WTC11 (cell line): ENCODE measurements at regions not wholly inside any gene's neighbourhood (a gene's known extent, or its start where the extent isn't known, plus 50 kb on each side); places are given as distances from the start of the nearest gene placed in this dataset.

ENCODE experiments used
- ATAC-seq: fragments of 200-7000 bp; cut with Tn5 transposase; 2 replicates; pipeline ENCODE4 v1.10.0; 2021; ENCODE audit warnings: mild to moderate bottlenecking, moderate library complexity
- CTCF ChIA-PET: fragments of 300-600 bp; sonication (Branson Sonifier 250); formaldehyde crosslinking; loops from one replicate; lab custom pipeline; 2021; ENCODE audit warnings: antibody characterized with exemption; lab: Charles Lee
- POLR2A ChIA-PET: fragments of 350-600 bp; sonication (Branson Sonifier 250); formaldehyde crosslinking; loops from one replicate; lab custom pipeline; 2021; ENCODE audit warnings: antibody characterized with exemption; lab: Charles Lee
- DNase-seq: peaks from one replicate; pipeline ENCODE4 v3.0.0; 2021; ENCODE audit warnings: low spot score
- H3K27ac Mint-ChIP-seq: 2 replicates; pipeline ENCODE4 v1.8.0; 2021; ENCODE audit warnings: mixed read lengths
- H3K27me3 Mint-ChIP-seq: 2 replicates; pipeline ENCODE4 v1.8.0; 2021; ENCODE audit warnings: low read depth, mild to moderate bottlenecking, moderate library complexity, mixed read lengths
- H3K36me3 Mint-ChIP-seq: 2 replicates; pipeline ENCODE4 v1.8.0; 2021; ENCODE audit warnings: mixed read lengths
- H3K4me1 Mint-ChIP-seq: 2 replicates; pipeline ENCODE4 v1.8.0; 2022; ENCODE audit warnings: mixed read lengths
- H3K4me3 Mint-ChIP-seq: 2 replicates; pipeline ENCODE4 v1.8.0; 2021; ENCODE audit warnings: mild to moderate bottlenecking, moderate library complexity, mixed read lengths
- H3K9me3 Mint-ChIP-seq: 2 replicates; pipeline ENCODE4 v1.8.0; 2021; ENCODE audit warnings: mixed read lengths
- AR ChIP-seq: fragments of 250-450 bp; sonication (Bioruptor Pico); IDR thresholded peaks from 2 replicates; pipeline ENCODE4 v1.9.0; 2021; ENCODE audit warnings: mild to moderate bottlenecking
- ATF3 ChIP-seq: sonication (generic); formaldehyde crosslinking; conservative IDR thresholded peaks from 2 replicates; pipeline ENCODE4 v1.8.1; 2022; ENCODE audit warnings: mild to moderate bottlenecking, missing genetic modification reagents
- ATF6 ChIP-seq: sonication (generic); formaldehyde crosslinking; IDR thresholded peaks from 2 replicates; pipeline ENCODE4 v1.8.1; 2023; ENCODE audit warnings: mild to moderate bottlenecking, missing genetic modification reagents
- CBFB ChIP-seq: sonication (generic); formaldehyde crosslinking; IDR thresholded peaks from 2 replicates; pipeline ENCODE4 v1.8.1; 2022; ENCODE audit warnings: mild to moderate bottlenecking, low read depth, missing genetic modification reagents
- CDX4 ChIP-seq: fragments of 250-450 bp; sonication (Bioruptor Pico); IDR thresholded peaks from 2 replicates; pipeline ENCODE4 v1.9.0; 2021; ENCODE audit warnings: moderate library complexity, mild to moderate bottlenecking, inconsistent platforms, borderline replicate concordance
- CTCF ChIP-seq: fragments of 200-600 bp; IDR thresholded peaks from 2 replicates; pipeline ENCODE4 v1.8.0; 2022; ENCODE audit warnings: antibody characterized with exemption
- E2F1 ChIP-seq: sonication (generic); formaldehyde crosslinking; IDR thresholded peaks from 2 replicates; pipeline ENCODE4 v1.8.0; 2022; ENCODE audit warnings: mild to moderate bottlenecking, missing genetic modification reagents
- ERG ChIP-seq: fragments of 250-450 bp; sonication (Bioruptor Pico); IDR thresholded peaks from 2 replicates; pipeline ENCODE4 v1.8.0; 2021; ENCODE audit warnings: mild to moderate bottlenecking
- FOXK1 ChIP-seq: sonication (generic); formaldehyde crosslinking; IDR thresholded peaks from 2 replicates; pipeline ENCODE4 v1.8.0; 2022; ENCODE audit warnings: mild to moderate bottlenecking, moderate library complexity, missing genetic modification reagents
- FOXP1 ChIP-seq: sonication (generic); formaldehyde crosslinking; IDR thresholded peaks from 2 replicates; pipeline ENCODE4 v1.8.0; 2022; ENCODE audit warnings: missing genetic modification reagents, mild to moderate bottlenecking, moderate library complexity, borderline replicate concordance
- GTF2I ChIP-seq: fragments of 250-450 bp; sonication (Bioruptor Pico); conservative IDR thresholded peaks from 2 replicates; pipeline ENCODE4 v1.4.0; 2021; ENCODE audit warnings: mild to moderate bottlenecking
- HMGA2 ChIP-seq: fragments of 250-450 bp; sonication (Bioruptor Pico); IDR thresholded peaks from 2 replicates; pipeline ENCODE4 v1.4.0; 2021; ENCODE audit warnings: mild to moderate bottlenecking, moderate library complexity
- PRRX2 ChIP-seq: fragments of 250-450 bp; sonication (Bioruptor Pico); IDR thresholded peaks from 2 replicates; pipeline ENCODE4 v1.8.0; 2021; ENCODE audit warnings: mild to moderate bottlenecking
- TEAD1 ChIP-seq: sonication (generic); formaldehyde crosslinking; IDR thresholded peaks from 2 replicates; pipeline ENCODE4 v1.8.0; 2022; ENCODE audit warnings: mild to moderate bottlenecking, missing genetic modification reagents
- USF1 ChIP-seq: sonication (generic); formaldehyde crosslinking; IDR thresholded peaks from 2 replicates; pipeline ENCODE4 v1.8.0; 2022; ENCODE audit warnings: mild to moderate bottlenecking, missing genetic modification reagents
- ZMAT4 ChIP-seq: fragments of 250-450 bp; sonication (Bioruptor Pico); IDR thresholded peaks from 2 replicates; pipeline ENCODE4 v1.9.0; 2021; ENCODE audit warnings: mild to moderate bottlenecking
- ZNF121 ChIP-seq: sonication (generic); formaldehyde crosslinking; IDR thresholded peaks from 2 replicates; pipeline ENCODE4 v1.8.0; 2023; ENCODE audit warnings: missing genetic modification reagents
- ZNF138 ChIP-seq: sonication (generic); formaldehyde crosslinking; conservative IDR thresholded peaks from 2 replicates; pipeline ENCODE4 v1.8.1; 2022; ENCODE audit warnings: mild to moderate bottlenecking, moderate library complexity, missing genetic modification reagents
- ZNF219 ChIP-seq: sonication (generic); formaldehyde crosslinking; IDR thresholded peaks from 2 replicates; pipeline ENCODE4 v1.8.0; 2023; ENCODE audit warnings: missing genetic modification reagents, mild to moderate bottlenecking, borderline replicate concordance
- ZNF317 ChIP-seq: sonication (generic); formaldehyde crosslinking; IDR thresholded peaks from 2 replicates; pipeline ENCODE4 v1.8.1; 2023; ENCODE audit warnings: low read depth, mild to moderate bottlenecking, moderate library complexity, missing genetic modification reagents, borderline replicate concordance
- ZNF416 ChIP-seq: fragments of 250-450 bp; sonication (Bioruptor Pico); IDR thresholded peaks from 2 replicates; pipeline ENCODE4 v1.9.0; 2021; ENCODE audit warnings: mild to moderate bottlenecking, inconsistent platforms

- DNase-seq (no peak), ATAC-seq (no peak)
- Mint-ChIP-seq H3K4me1 (peaks cover 9% of the 10 kb centered on the region), H3K9me3 (peaks cover 16% of the 10 kb centered on the region), H3K27ac (no peak overlapping the region), H3K4me3 (no peak overlapping the region), H3K27me3 (no peaks in the 10 kb centered on the region; the same call in 1 of the 2 replicates), H3K36me3 (peaks cover under 1% of the 10 kb centered on the region; the same call in 1 of the 2 replicates)
- no peak for TF ChIP-seq ZNF416 (CRISPR knock-in tag)
- no peak for TF ChIP-seq E2F1 (CRISPR knock-in tag)
- TF ChIP-seq ZMAT4 (CRISPR knock-in tag): no peak
- no peak for TF ChIP-seq ATF3 (CRISPR knock-in tag)
- TF ChIP-seq CBFB (CRISPR knock-in tag): no peak
- ChIA-PET POLR2A (no interaction called here), CTCF (no interaction called here)
These were observed 1364.1 kb downstream of the ARAP2 start for GRCh38 chr4:34880246-34880645.

- ChIA-PET CTCF (no interaction called here), POLR2A (no interaction called here)
- no peaks in the 10 kb centered on the region for H3K9me3 Mint-ChIP-seq
- ATAC-seq (no peak), DNase-seq (no peak)
- no peak overlapping the region for H3K27ac Mint-ChIP-seq
- no peaks in the 10 kb centered on the region for H3K4me1 Mint-ChIP-seq
- H3K27me3 Mint-ChIP-seq: no peaks in the 10 kb centered on the region
- H3K4me3 Mint-ChIP-seq: no peak overlapping the region
- TF ChIP-seq ATF6 (CRISPR knock-in tag) (no peak), HMGA2 (CRISPR knock-in tag) (peak; percentile 92)
- H3K36me3 Mint-ChIP-seq: no peaks in the 10 kb centered on the region
These were observed 1352.4 kb downstream of the ARAP2 start for GRCh38 chr4:34891892-34892291.

GRCh38 chr4:34893382-34893781 lies 1350.9 kb downstream of the ARAP2 start:
- Mint-ChIP-seq H3K27me3 (no peaks in the 10 kb centered on the region), H3K9me3 (no peaks in the 10 kb centered on the region), H3K4me1 (no peaks in the 10 kb centered on the region), H3K4me3 (no peak overlapping the region), H3K36me3 (no peaks in the 10 kb centered on the region), H3K27ac (no peak overlapping the region)
- DNase-seq (no peak), ATAC-seq (no peak)
- CTCF ChIA-PET: no interaction called here
- POLR2A ChIA-PET: no interaction called here
- TF ChIP-seq ZNF138 (CRISPR knock-in tag): no peak
- no peak for TF ChIP-seq CDX4 (CRISPR knock-in tag)
- TF ChIP-seq ZMAT4 (CRISPR knock-in tag): no peak
- TF ChIP-seq ERG: no peak
- no peak for TF ChIP-seq FOXP1 (CRISPR knock-in tag)
- TF ChIP-seq CTCF: no peak
- no peak for TF ChIP-seq TEAD1 (CRISPR knock-in tag)
- TF ChIP-seq ZNF317 (CRISPR knock-in tag): no peak
- no peak for TF ChIP-seq AR (CRISPR knock-in tag)
- no peak for TF ChIP-seq ZNF219 (CRISPR knock-in tag)
- TF ChIP-seq FOXK1 (CRISPR knock-in tag): no peak
- TF ChIP-seq GTF2I (CRISPR knock-in tag): no peak
- TF ChIP-seq PRRX2 (CRISPR knock-in tag): no peak
- TF ChIP-seq USF1 (CRISPR knock-in tag): no peak
- TF ChIP-seq ZNF121 (CRISPR knock-in tag): no peak
